ENCODE measurements at regions not wholly inside any gene's neighbourhood (a gene's known extent, or its start where the extent isn't known, plus 50 kb on each side); places are given as distances from the start of the nearest gene placed in this dataset.

- no peak for DNase-seq (ENCODE audit: extremely low spot score, unreplicated experiment)
- no peaks in the 10 kb centered on the region for H3K36me3 Mint-ChIP-seq (ENCODE audit: unreplicated experiment)
- no peak overlapping the region for H3K27ac Mint-ChIP-seq (ENCODE audit: unreplicated experiment)
- TF ChIP-seq, protein P1, sequence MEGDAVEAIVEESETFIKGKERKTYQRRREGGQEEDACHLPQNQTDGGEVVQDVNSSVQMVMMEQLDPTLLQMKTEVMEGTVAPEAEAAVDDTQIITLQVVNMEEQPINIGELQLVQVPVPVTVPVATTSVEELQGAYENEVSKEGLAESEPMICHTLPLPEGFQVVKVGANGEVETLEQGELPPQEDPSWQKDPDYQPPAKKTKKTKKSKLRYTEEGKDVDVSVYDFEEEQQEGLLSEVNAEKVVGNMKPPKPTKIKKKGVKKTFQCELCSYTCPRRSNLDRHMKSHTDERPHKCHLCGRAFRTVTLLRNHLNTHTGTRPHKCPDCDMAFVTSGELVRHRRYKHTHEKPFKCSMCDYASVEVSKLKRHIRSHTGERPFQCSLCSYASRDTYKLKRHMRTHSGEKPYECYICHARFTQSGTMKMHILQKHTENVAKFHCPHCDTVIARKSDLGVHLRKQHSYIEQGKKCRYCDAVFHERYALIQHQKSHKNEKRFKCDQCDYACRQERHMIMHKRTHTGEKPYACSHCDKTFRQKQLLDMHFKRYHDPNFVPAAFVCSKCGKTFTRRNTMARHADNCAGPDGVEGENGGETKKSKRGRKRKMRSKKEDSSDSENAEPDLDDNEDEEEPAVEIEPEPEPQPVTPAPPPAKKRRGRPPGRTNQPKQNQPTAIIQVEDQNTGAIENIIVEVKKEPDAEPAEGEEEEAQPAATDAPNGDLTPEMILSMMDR (IDR thresholded peaks at IDR 0.05) = no peak
- H3K27me3 Mint-ChIP-seq (ENCODE audit: unreplicated experiment) = no peaks in the 10 kb centered on the region
- peaks cover 23% of the 10 kb centered on the region for H3K9me3 Mint-ChIP-seq (ENCODE audit: unreplicated experiment)
- no peak overlapping the region for H3K4me3 Mint-ChIP-seq (ENCODE audit: unreplicated experiment)
- H3K4me1 Mint-ChIP-seq (ENCODE audit: unreplicated experiment) = no peaks in the 10 kb centered on the region
These were observed 328.9 kb upstream of the DDX18 start for GRCh38 chr2:117485588-117485987.

DNA sequence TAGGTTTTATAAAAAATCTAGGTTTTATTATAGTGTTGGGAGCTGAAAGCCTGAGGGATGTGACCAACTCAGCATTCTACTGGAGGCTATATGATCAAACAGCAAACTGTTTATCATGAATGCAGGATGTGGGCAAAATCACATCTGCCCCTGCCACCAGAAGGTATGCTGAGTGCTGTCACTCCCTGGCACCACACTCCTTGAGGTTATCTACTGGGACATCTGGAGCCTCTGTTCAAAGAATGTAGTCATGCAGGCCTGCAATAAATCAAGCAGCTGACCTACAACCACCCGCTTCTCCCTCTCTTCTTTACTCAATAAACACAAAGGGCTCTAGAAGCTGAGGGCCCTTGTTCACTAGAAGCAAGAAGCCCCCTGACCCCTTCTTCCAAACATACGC, 328.4 kb upstream of the DDX18 start:
- Mint-ChIP-seq H3K4me3 (ENCODE audit: unreplicated experiment) (no peak overlapping the region), H3K9me3 (ENCODE audit: unreplicated experiment) (peaks cover 23% of the 10 kb centered on the region), H3K4me1 (ENCODE audit: unreplicated experiment) (no peaks in the 10 kb centered on the region), H3K27ac (ENCODE audit: unreplicated experiment) (no peak overlapping the region), H3K27me3 (ENCODE audit: unreplicated experiment) (no peaks in the 10 kb centered on the region), H3K36me3 (ENCODE audit: unreplicated experiment) (no peaks in the 10 kb centered on the region)
- no peak for DNase-seq (ENCODE audit: extremely low spot score, unreplicated experiment)
- TF ChIP-seq, protein P1 (IDR thresholded peaks at IDR 0.05) = no peak

DNA sequence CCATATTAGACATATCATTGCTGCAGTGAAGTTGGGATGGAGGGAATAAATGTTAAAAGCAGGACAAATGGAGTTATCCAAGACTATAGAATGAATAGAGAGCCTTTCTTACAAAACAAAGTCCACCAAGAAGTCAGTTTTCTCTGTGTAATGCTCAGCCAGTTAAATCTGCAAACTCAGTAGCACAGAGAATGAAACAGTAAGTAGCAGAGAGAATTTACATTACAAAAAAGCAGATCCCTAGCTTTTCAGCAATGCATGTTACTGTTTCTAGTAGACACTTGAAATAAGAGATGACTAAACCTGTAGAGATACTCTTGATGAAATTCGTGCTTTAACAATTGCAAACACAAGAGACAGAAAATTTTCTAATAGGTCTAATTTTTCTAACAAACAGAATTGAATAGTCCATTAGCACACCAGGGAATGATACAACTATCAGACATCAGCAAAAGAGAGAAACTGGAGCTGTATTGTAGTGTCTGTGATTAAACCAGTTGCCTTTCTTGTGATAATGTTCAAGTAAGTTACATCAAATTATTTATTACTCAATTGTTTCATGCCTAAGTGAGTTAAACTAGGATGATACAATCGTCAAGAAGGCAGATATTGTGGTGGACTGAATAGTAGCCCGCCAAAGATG, 322.2 kb upstream of the DDX18 start:
- Mint-ChIP-seq H3K4me3 (ENCODE audit: unreplicated experiment) (no peak overlapping the region), H3K36me3 (ENCODE audit: unreplicated experiment) (no peaks in the 10 kb centered on the region), H3K27ac (ENCODE audit: unreplicated experiment) (no peak overlapping the region), H3K4me1 (ENCODE audit: unreplicated experiment) (no peaks in the 10 kb centered on the region), H3K27me3 (ENCODE audit: unreplicated experiment) (no peaks in the 10 kb centered on the region), H3K9me3 (ENCODE audit: unreplicated experiment) (peaks cover 3% of the 10 kb centered on the region)
- TF ChIP-seq, protein P1 (IDR thresholded peaks at IDR 0.05) = no peak
- no peak for DNase-seq (ENCODE audit: extremely low spot score, unreplicated experiment)

DNA sequence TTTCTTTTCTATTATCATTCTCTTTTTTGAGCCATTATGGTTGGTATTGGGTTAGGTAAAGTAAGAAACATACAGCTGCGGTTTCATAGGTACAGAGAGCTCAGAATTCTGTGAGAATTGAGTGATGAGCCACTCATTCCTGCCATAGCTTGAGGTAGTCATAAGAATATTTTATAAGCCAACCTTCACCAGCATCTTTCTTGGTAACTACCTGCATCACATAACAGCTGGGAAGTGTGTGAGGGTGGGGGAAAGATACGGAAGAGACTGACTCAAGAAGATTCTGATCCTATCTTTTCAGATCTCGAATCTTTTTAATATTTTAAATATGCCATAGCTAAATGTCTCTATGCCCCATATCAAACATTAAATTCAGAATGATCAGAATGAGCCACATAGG, 313.8 kb upstream of the DDX18 start:
- DNase-seq (ENCODE audit: extremely low spot score, unreplicated experiment) = no peak
- TF ChIP-seq, protein P1 (IDR thresholded peaks at IDR 0.05) = no peak
- Mint-ChIP-seq H3K4me3 (ENCODE audit: unreplicated experiment) (no peak overlapping the region), H3K4me1 (ENCODE audit: unreplicated experiment) (no peaks in the 10 kb centered on the region), H3K27ac (ENCODE audit: unreplicated experiment) (no peak overlapping the region), H3K36me3 (ENCODE audit: unreplicated experiment) (no peaks in the 10 kb centered on the region), H3K27me3 (ENCODE audit: unreplicated experiment) (no peaks in the 10 kb centered on the region), H3K9me3 (ENCODE audit: unreplicated experiment) (peaks cover 6% of the 10 kb centered on the region)

DNA sequence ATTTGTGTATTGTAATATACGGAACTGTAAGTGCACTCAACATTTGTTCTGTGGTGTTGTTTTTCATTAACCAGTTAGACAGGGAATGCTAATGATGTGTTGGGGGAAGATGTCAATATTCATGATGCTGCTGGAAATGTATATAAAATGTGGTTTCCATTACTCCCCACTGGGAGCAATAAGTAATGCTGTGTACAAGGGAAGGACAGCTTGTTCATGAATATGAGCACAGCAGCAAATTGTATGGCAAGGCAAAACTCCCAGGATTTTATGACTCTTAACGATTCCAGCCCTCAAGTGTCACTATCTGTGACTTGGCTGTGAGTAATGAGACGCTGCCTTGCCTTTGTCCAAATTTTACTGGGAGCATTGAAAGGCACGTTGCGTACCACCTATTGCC, 312.4 kb upstream of the DDX18 start:
- Mint-ChIP-seq H3K36me3 (ENCODE audit: unreplicated experiment) (no peaks in the 10 kb centered on the region), H3K27ac (ENCODE audit: unreplicated experiment) (no peak overlapping the region), H3K27me3 (ENCODE audit: unreplicated experiment) (no peaks in the 10 kb centered on the region), H3K4me3 (ENCODE audit: unreplicated experiment) (no peak overlapping the region), H3K9me3 (ENCODE audit: unreplicated experiment) (peaks cover 3% of the 10 kb centered on the region), H3K4me1 (ENCODE audit: unreplicated experiment) (no peaks in the 10 kb centered on the region)
- TF ChIP-seq, protein P1 (IDR thresholded peaks at IDR 0.05) = no peak
- no peak for DNase-seq (ENCODE audit: extremely low spot score, unreplicated experiment)
